ENCODE measurements at regions not wholly inside any gene's neighbourhood (a gene's known extent, or its start where the extent isn't known, plus 50 kb on each side); places are given as distances from the start of the nearest gene placed in this dataset.

- Histone ChIP-seq H3K4me1 (ENCODE audit: control insufficient read depth in 1 of 2, insufficient read depth in 1 of 2, low read depth in 1 of 2, low read length in 1 of 2) (no peaks in the 10 kb centered on the region), H3K27me3 (no peaks in the 10 kb centered on the region), H3K27ac (no peak overlapping the region), H3K9me3 (no peaks in the 10 kb centered on the region), H3K36me3 (no peaks in the 10 kb centered on the region), H3K4me3 (ENCODE audit: low read depth in 1 of 2, low read length in 1 of 2) (no peak overlapping the region)
- TF ChIP-seq, protein P1, sequence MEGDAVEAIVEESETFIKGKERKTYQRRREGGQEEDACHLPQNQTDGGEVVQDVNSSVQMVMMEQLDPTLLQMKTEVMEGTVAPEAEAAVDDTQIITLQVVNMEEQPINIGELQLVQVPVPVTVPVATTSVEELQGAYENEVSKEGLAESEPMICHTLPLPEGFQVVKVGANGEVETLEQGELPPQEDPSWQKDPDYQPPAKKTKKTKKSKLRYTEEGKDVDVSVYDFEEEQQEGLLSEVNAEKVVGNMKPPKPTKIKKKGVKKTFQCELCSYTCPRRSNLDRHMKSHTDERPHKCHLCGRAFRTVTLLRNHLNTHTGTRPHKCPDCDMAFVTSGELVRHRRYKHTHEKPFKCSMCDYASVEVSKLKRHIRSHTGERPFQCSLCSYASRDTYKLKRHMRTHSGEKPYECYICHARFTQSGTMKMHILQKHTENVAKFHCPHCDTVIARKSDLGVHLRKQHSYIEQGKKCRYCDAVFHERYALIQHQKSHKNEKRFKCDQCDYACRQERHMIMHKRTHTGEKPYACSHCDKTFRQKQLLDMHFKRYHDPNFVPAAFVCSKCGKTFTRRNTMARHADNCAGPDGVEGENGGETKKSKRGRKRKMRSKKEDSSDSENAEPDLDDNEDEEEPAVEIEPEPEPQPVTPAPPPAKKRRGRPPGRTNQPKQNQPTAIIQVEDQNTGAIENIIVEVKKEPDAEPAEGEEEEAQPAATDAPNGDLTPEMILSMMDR (IDR thresholded peaks at IDR 0.05), result no peak
Measured at GRCh38 chr2:7857904-7858303, 824.0 kb upstream of the ID2 start.

- H3K27ac ChIP-seq, result no peak overlapping the region
- TF ChIP-seq, protein P1 (IDR thresholded peaks at IDR 0.05), result no peak
- H3K36me3 ChIP-seq, result no peaks in the 10 kb centered on the region
- H3K9me3 ChIP-seq, result no peaks in the 10 kb centered on the region
- H3K4me3 ChIP-seq (ENCODE audit: low read depth in 1 of 2, low read length in 1 of 2), result no peak overlapping the region
- H3K27me3 ChIP-seq, result no peaks in the 10 kb centered on the region
- H3K4me1 ChIP-seq (ENCODE audit: control insufficient read depth in 1 of 2, insufficient read depth in 1 of 2, low read depth in 1 of 2, low read length in 1 of 2), result no peaks in the 10 kb centered on the region
Measured at GRCh38 chr2:7858624-7859023, 823.2 kb upstream of the ID2 start.

GRCh38 chr2:7860693-7861092 is 821.2 kb upstream of the ID2 start:
- no peak overlapping the region for H3K4me3 ChIP-seq (ENCODE audit: low read depth in 1 of 2, low read length in 1 of 2)
- H3K27ac ChIP-seq, result no peak overlapping the region
- no peaks in the 10 kb centered on the region for H3K36me3 ChIP-seq
- peaks cover 1 to 3% of the 10 kb centered on the region in 2 experiments for H3K4me1 ChIP-seq (ENCODE audit: control insufficient read depth in 1 of 2, insufficient read depth in 1 of 2, low read depth in 1 of 2, low read length in 1 of 2)
- H3K9me3 ChIP-seq, result no peaks in the 10 kb centered on the region
- no peaks in the 10 kb centered on the region for H3K27me3 ChIP-seq
- TF ChIP-seq, protein P1 (IDR thresholded peaks at IDR 0.05), result no peak

GRCh38 chr2:7861910-7862702 is 819.8 kb upstream of the ID2 start:
- no peaks in the 10 kb centered on the region for H3K9me3 ChIP-seq
- H3K27ac ChIP-seq, result no peak overlapping the region
- peaks cover 15 to 16% of the 10 kb centered on the region in 2 experiments for H3K4me1 ChIP-seq (ENCODE audit: control insufficient read depth in 1 of 2, insufficient read depth in 1 of 2, low read depth in 1 of 2, low read length in 1 of 2)
- TF ChIP-seq, protein P1 (IDR thresholded peaks at IDR 0.05), result no peak
- no peaks in the 10 kb centered on the region for H3K36me3 ChIP-seq
- H3K4me3 ChIP-seq (ENCODE audit: low read depth in 1 of 2, low read length in 1 of 2), result no peak overlapping the region
- no peaks in the 10 kb centered on the region for H3K27me3 ChIP-seq

DNA sequence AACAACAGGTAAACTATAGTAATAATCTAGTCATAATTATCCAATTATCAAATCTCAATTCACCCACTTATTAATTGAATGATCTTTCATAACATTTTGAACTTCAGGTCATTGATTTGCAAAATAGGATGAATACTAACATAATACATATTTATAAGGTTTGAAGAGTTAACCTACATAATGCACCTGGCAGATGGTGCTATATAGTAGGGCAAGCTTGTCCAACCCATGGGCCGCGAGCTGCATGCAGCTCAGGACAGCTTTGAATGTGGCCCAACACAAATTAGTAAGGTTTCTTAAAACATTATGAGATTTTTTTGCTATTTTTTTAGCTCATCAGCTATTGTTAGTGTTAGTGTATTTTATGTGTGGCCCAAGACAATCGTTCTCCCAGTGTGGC is 815.8 kb upstream of the ID2 start:
- Histone ChIP-seq H3K9me3 (no peaks in the 10 kb centered on the region), H3K27me3 (no peaks in the 10 kb centered on the region), H3K36me3 (no peaks in the 10 kb centered on the region), H3K27ac (peak overlapping the region; percentile 82), H3K4me3 (ENCODE audit: low read depth in 1 of 2, low read length in 1 of 2) (no peak overlapping the region), H3K4me1 (ENCODE audit: control insufficient read depth in 1 of 2, insufficient read depth in 1 of 2, low read depth in 1 of 2, low read length in 1 of 2) (peaks cover 36 to 46% of the 10 kb centered on the region in 2 experiments)
- TF ChIP-seq, protein P1 (IDR thresholded peaks at IDR 0.05), result no peak
